HFF-Myc (cell line): ENCODE measurements at regions not wholly inside any gene's neighbourhood (a gene's known extent, or its start where the extent isn't known, plus 50 kb on each side); places are given as distances from the start of the nearest gene placed in this dataset.
"Not testable (repeated sequence)": the region's sequence is repeated elsewhere in the genome, so short reads cannot be mapped to it uniquely, and the experiment has no call there.

ENCODE experiments used
- DNase-seq: peaks from one replicate; pipeline ENCODE4 v3.0.0-alpha.2; 2011; ENCODE audit warnings: low read depth; ENCODE audit errors: extremely low read depth
- H3K4me3 ChIP-seq: replicated peaks from 2 replicates; pipeline ENCODE4 v1.5.1; 2011; ENCODE audit warnings: low read depth, mild to moderate bottlenecking, control low read depth, low read length
- CTCF ChIP-seq: IDR thresholded peaks from 2 replicates; pipeline ENCODE4 v1.5.1; 2012; ENCODE audit warnings: mild to moderate bottlenecking, low read depth, low read length, control low read depth; ENCODE audit errors: missing control alignments

DNA sequence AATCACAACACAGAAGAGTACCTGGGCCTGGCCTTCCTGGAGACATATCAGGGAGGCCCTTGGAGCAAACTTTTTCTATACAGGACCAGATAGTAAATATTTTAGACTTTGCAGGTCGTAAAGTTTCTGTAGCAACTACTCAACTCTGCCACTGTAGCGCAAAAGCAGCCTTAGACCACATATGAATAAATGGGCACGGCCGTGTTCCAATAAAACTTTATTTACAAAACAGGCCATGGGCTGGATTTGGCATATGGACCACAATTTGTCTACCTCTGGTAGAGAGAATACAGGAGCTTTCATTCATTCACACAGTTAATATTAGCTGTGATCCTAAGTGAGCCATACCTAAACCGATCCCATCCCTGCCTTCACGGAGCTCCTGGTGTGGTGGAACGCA, 98.6 kb upstream of the CAB39 start:
- H3K4me3 ChIP-seq = no peak overlapping the region
- TF ChIP-seq CTCF = no peak
- no peak for DNase-seq

- TF ChIP-seq CTCF = no peak
- DNase-seq = no peak
- H3K4me3 ChIP-seq = no peak overlapping the region
Measured at GRCh38 chr2:230614913-230615332, 97.7 kb upstream of the CAB39 start.

- not testable (repeated sequence) for H3K4me3 ChIP-seq
- DNase-seq = peak; percentile 61
Measured at GRCh38 chr2:230617256-230617706, 95.4 kb upstream of the CAB39 start.

- H3K4me3 ChIP-seq = no peak overlapping the region
- no peak for TF ChIP-seq CTCF
- no peak for DNase-seq
Measured at GRCh38 chr2:230619491-230619890, 93.2 kb upstream of the CAB39 start.

- DNase-seq, H3K4me3 ChIP-seq: not testable (repeated sequence)
Measured at GRCh38 chr2:230625220-230625619, 87.4 kb upstream of the CAB39 start.

- DNase-seq = not testable (repeated sequence)
Measured at GRCh38 chr2:230627091-230627490, 85.6 kb upstream of the CAB39 start.

GRCh38 chr2:230627806-230628724, 84.6 kb upstream of the CAB39 start:
- TF ChIP-seq CTCF = no peak
- H3K4me3 ChIP-seq = no peak overlapping the region
- DNase-seq = peak; percentile 67

More at GRCh38 chr2:230627091-230627490, 85.6 kb upstream of the CAB39 start:
- not testable (repeated sequence) for H3K4me3 ChIP-seq

GRCh38 chr2:230631470-230631869, 81.2 kb upstream of the CAB39 start:
- H3K4me3 ChIP-seq = no peak overlapping the region
- TF ChIP-seq CTCF = no peak
- DNase-seq = no peak
